Liver (tissue), 8 donors: ENCODE measurements at regions not wholly inside any gene's neighbourhood (a gene's known extent, or its start where the extent isn't known, plus 50 kb on each side); places are given as distances from the start of the nearest gene placed in this dataset.

Experiments
- DNase-seq: peaks from one replicate; pipeline ENCODE4 v3.0.0-alpha.2; 2017; ENCODE audit warnings: low spot score
- H3K27ac ChIP-seq, 2 donors: one replicate each; pipeline ENCODE4 v1.7.0; 2013; ENCODE audit warnings: inconsistent platforms in 2 of 2, low read length in 2 of 2, control low read depth in 1 of 2, low read depth in 1 of 2, mild to moderate bottlenecking in 1 of 2
- H3K27me3 ChIP-seq, 4 donors: one replicate each; pipeline versions ENCODE4 v1.6.1 to v1.7.0; 2013; ENCODE audit warnings: low read length in 3 of 4, inconsistent platforms in 1 of 4, mild to moderate bottlenecking in 1 of 4, moderate library complexity in 1 of 4; ENCODE audit not compliant: control insufficient read depth in 4 of 4, insufficient read depth in 4 of 4
- H3K36me3 ChIP-seq, 4 donors: one replicate each; pipeline versions ENCODE4 v1.6.1 to v1.7.0; 2013; ENCODE audit warnings: low read length in 3 of 4, mild to moderate bottlenecking in 3 of 4, low read depth in 1 of 4, moderate library complexity in 1 of 4; ENCODE audit not compliant: control insufficient read depth in 4 of 4, insufficient read depth in 3 of 4
- H3K4me1 ChIP-seq, 4 donors: one replicate each; pipeline versions ENCODE4 v1.6.1 to v1.7.0; 2013; ENCODE audit warnings: low read length in 3 of 4, mild to moderate bottlenecking in 3 of 4, moderate library complexity in 1 of 4; ENCODE audit not compliant: control insufficient read depth in 4 of 4, insufficient read depth in 4 of 4
- H3K4me3 ChIP-seq, 3 donors: one replicate each; pipeline versions ENCODE4 v1.6.1 to v1.7.0; 2013; ENCODE audit warnings: low read length in 3 of 3, control low read depth in 1 of 3, low read depth in 1 of 3, mild to moderate bottlenecking in 1 of 3
- H3K9ac ChIP-seq, 2 donors: one replicate each; pipeline ENCODE4 v1.7.0; 2013; ENCODE audit warnings: low read length in 2 of 2, mild to moderate bottlenecking in 2 of 2, moderate library complexity in 2 of 2, control low read depth in 1 of 2, low read depth in 1 of 2
- H3K9me3 ChIP-seq, 4 donors: one replicate each; pipeline versions ENCODE4 v1.6.1 to v1.7.0; 2013; ENCODE audit warnings: low read length in 3 of 4; ENCODE audit not compliant: control insufficient read depth in 4 of 4
- EGR1 ChIP-seq, 2 donors: IDR thresholded peaks; 2 replicates each; pipeline ENCODE4 v1.6.1; 2016 to 2018; ENCODE audit warnings: antibody characterized with exemption in 2 of 2, low read depth in 2 of 2
- FOXA1 ChIP-seq: IDR thresholded peaks from 2 replicates; pipeline ENCODE4 v1.6.1; 2016; ENCODE audit warnings: antibody characterized with exemption
- FOXA2 ChIP-seq: IDR thresholded peaks from 2 replicates; pipeline ENCODE4 v1.6.1; 2016; ENCODE audit warnings: antibody characterized with exemption
- GABPA ChIP-seq, 2 donors: IDR thresholded peaks in 1 of 2; conservative IDR thresholded peaks in 1 of 2; 2 replicates each; pipeline ENCODE4 v1.6.1; 2016; ENCODE audit warnings: antibody characterized with exemption in 2 of 2, mild to moderate bottlenecking in 1 of 2, moderate library complexity in 1 of 2
- HNF4A ChIP-seq, 2 donors: conservative IDR thresholded peaks; 2 replicates each; pipeline ENCODE4 v1.6.1; 2016; ENCODE audit warnings: antibody characterized with exemption in 2 of 2, mild to moderate bottlenecking in 2 of 2
- HNF4G ChIP-seq: IDR thresholded peaks from 2 replicates; pipeline ENCODE4 v1.6.1; 2016; ENCODE audit warnings: antibody characterized with exemption
- JUND ChIP-seq, 2 donors: IDR thresholded peaks; 2 replicates each; pipeline ENCODE4 v1.6.1; 2016; ENCODE audit warnings: antibody characterized with exemption in 2 of 2
- NR2F2 ChIP-seq: IDR thresholded peaks from 2 replicates; pipeline ENCODE4 v1.6.1; 2016; ENCODE audit warnings: antibody characterized with exemption
- RAD21 ChIP-seq, 2 donors: IDR thresholded peaks; 2 replicates each; pipeline ENCODE4 v1.6.1; 2016; ENCODE audit warnings: antibody characterized with exemption in 2 of 2, mild to moderate bottlenecking in 2 of 2
- RXRA ChIP-seq, 2 donors: IDR thresholded peaks; 2 replicates each; pipeline ENCODE4 v1.6.1; 2017 to 2018; ENCODE audit warnings: antibody characterized with exemption in 2 of 2, mild to moderate bottlenecking in 1 of 2
- SP1 ChIP-seq: IDR thresholded peaks from 2 replicates; pipeline ENCODE4 v1.6.1; 2018; ENCODE audit warnings: antibody characterized with exemption, mild to moderate bottlenecking
- TAF1 ChIP-seq: conservative IDR thresholded peaks from 2 replicates; pipeline ENCODE4 v1.6.1; 2016; ENCODE audit warnings: antibody characterized with exemption, mild to moderate bottlenecking
- YY1 ChIP-seq: IDR thresholded peaks from 2 replicates; pipeline ENCODE4 v1.6.1; 2016; ENCODE audit warnings: antibody characterized with exemption, mild to moderate bottlenecking
- WGBS: extraction: QIAGEN DNeasy Blood & Tissue Kit; methylation state at CpG from one replicate; pipeline ENCODE4 v1.1.7; 2013; 5-methylcytosine and 5-hydroxymethylcytosine counted together
- TF ChIP-seq, protein P1 (sequence below): IDR thresholded peaks from 2 replicates; pipeline ENCODE4 v1.6.1; 2016; ENCODE audit warnings: antibody characterized with exemption
- TF ChIP-seq, protein P2 (sequence below): IDR thresholded peaks from 2 replicates; pipeline ENCODE4 v1.6.1; 2016; ENCODE audit warnings: antibody characterized with exemption
- TF ChIP-seq, protein P3 (sequence below): fragments of 150-350 bp; IDR thresholded peaks from 2 replicates; pipeline ENCODE4 v1.5.1; 2017; ENCODE audit warnings: improper control_type of control experiment, low read depth, low read length; ENCODE audit not compliant: missing input control
- TF ChIP-seq, protein P4 (sequence below): IDR thresholded peaks from 2 replicates; pipeline ENCODE4 v1.6.1; 2016; ENCODE audit warnings: antibody characterized with exemption
- donor health status: healthy.
- donor health status: healthy.
- donor health status: healthy.
- donor health status: healthy.
- donor health status: healthy.

DNA sequence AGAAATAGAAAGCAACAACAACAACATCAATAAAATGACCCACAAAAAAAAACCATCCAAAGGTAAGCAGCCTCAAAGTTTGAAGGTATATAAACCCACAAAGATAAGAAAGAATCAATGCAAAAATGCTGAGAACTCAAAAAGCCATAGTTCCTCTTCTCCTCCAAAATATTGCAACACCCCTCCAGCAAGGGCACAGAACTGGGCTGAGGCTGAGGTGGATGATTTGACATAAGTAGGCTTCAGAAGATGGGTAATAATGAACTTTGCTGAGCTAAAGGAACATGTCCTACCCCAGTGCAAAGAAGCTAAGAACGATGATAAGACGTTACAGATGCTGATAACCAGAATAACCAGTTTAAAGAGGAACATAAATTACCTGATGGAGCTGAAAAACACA, 188.8 kb upstream of the BTBD3 start:
- no peak for TF ChIP-seq HNF4G
- TF ChIP-seq YY1 = no peak
- TF ChIP-seq, protein P1, sequence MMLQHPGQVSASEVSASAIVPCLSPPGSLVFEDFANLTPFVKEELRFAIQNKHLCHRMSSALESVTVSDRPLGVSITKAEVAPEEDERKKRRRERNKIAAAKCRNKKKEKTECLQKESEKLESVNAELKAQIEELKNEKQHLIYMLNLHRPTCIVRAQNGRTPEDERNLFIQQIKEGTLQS = no peak
- TF ChIP-seq FOXA2 = no peak
- TF ChIP-seq, protein P2, sequence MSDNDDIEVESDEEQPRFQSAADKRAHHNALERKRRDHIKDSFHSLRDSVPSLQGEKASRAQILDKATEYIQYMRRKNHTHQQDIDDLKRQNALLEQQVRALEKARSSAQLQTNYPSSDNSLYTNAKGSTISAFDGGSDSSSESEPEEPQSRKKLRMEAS = no peak
- no peak for TF ChIP-seq HNF4A (conservative IDR thresholded peaks at IDR 0.05)
- no peak for TF ChIP-seq TAF1
- TF ChIP-seq GABPA (IDR thresholded peaks at IDR 0.05 in 1 of 2, conservative IDR thresholded peaks at IDR 0.05 in 1 of 2) = no peak
- TF ChIP-seq, protein P3, sequence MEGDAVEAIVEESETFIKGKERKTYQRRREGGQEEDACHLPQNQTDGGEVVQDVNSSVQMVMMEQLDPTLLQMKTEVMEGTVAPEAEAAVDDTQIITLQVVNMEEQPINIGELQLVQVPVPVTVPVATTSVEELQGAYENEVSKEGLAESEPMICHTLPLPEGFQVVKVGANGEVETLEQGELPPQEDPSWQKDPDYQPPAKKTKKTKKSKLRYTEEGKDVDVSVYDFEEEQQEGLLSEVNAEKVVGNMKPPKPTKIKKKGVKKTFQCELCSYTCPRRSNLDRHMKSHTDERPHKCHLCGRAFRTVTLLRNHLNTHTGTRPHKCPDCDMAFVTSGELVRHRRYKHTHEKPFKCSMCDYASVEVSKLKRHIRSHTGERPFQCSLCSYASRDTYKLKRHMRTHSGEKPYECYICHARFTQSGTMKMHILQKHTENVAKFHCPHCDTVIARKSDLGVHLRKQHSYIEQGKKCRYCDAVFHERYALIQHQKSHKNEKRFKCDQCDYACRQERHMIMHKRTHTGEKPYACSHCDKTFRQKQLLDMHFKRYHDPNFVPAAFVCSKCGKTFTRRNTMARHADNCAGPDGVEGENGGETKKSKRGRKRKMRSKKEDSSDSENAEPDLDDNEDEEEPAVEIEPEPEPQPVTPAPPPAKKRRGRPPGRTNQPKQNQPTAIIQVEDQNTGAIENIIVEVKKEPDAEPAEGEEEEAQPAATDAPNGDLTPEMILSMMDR = no peak
- no peak for TF ChIP-seq SP1
- no peak for TF ChIP-seq FOXA1
- TF ChIP-seq EGR1 (IDR thresholded peaks at IDR 0.05; ENCODE audit: low read depth in 2 of 2) = no peak
- TF ChIP-seq, protein P4, sequence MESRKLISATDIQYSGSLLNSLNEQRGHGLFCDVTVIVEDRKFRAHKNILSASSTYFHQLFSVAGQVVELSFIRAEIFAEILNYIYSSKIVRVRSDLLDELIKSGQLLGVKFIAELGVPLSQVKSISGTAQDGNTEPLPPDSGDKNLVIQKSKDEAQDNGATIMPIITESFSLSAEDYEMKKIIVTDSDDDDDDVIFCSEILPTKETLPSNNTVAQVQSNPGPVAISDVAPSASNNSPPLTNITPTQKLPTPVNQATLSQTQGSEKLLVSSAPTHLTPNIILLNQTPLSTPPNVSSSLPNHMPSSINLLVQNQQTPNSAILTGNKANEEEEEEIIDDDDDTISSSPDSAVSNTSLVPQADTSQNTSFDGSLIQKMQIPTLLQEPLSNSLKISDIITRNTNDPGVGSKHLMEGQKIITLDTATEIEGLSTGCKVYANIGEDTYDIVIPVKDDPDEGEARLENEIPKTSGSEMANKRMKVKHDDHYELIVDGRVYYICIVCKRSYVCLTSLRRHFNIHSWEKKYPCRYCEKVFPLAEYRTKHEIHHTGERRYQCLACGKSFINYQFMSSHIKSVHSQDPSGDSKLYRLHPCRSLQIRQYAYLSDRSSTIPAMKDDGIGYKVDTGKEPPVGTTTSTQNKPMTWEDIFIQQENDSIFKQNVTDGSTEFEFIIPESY = no peak
- no peak for TF ChIP-seq JUND (IDR thresholded peaks at IDR 0.05)
- TF ChIP-seq RAD21 (IDR thresholded peaks at IDR 0.05) = no peak
- no peak for TF ChIP-seq RXRA (IDR thresholded peaks at IDR 0.05)
- Histone ChIP-seq H3K4me3 (no peak overlapping the region), H3K9ac (no peak overlapping the region), H3K36me3 (no peaks in the 10 kb centered on the region), H3K9me3 (no peaks in the 10 kb centered on the region), H3K27me3 (no peaks in the 10 kb centered on the region), H3K27ac (no peak overlapping the region), H3K4me1 (no peaks in the 10 kb centered on the region)
- 51% methylated on average over 2 of the region's 2 CpGs for WGBS
- no peak for DNase-seq

DNA sequence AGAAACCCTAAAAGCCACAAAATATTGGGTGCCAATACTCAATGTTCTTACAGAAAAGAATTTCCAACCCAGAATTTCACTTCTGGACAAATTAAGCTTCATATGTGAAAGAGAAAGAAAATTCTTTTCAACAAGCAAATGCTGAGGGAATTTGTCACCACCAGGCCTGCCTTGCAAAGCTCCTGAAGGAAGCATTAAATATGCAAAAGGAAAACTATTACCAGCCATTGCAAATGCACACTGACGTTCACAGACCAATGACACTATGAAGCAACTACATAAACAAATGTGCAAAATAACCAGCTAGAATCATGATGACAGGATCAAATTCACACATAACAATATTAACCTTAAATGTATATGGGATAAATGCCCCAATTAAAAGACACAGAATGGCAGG, 187.9 kb upstream of the BTBD3 start:
- DNase-seq = no peak
- Histone ChIP-seq H3K9ac (no peak overlapping the region), H3K27me3 (no peaks in the 10 kb centered on the region), H3K4me1 (no peaks in the 10 kb centered on the region), H3K4me3 (no peak overlapping the region), H3K27ac (no peak overlapping the region), H3K9me3 (no peaks in the 10 kb centered on the region), H3K36me3 (no peaks in the 10 kb centered on the region)
- TF ChIP-seq NR2F2 (no peak), TAF1 (no peak), HNF4G (no peak), EGR1 (IDR thresholded peaks at IDR 0.05; ENCODE audit: low read depth in 2 of 2) (no peak), FOXA2 (no peak), GABPA (IDR thresholded peaks at IDR 0.05 in 1 of 2, conservative IDR thresholded peaks at IDR 0.05 in 1 of 2) (no peak), HNF4A (conservative IDR thresholded peaks at IDR 0.05) (no peak), SP1 (no peak), YY1 (no peak)
- TF ChIP-seq, protein P2 = no peak
- TF ChIP-seq, protein P3 = no peak
- TF ChIP-seq, protein P1 = no peak
- 75% methylated on average over 1 of the region's 1 CpG for WGBS
